Embryonic facial prominence (tissue), 1 donor: ENCODE measurements at regions not wholly inside any gene's neighbourhood (a gene's known extent, or its start where the extent isn't known, plus 50 kb on each side); places are given as distances from the start of the nearest gene placed in this dataset.
"Not testable (repeated sequence)": the region's sequence is repeated elsewhere in the genome, so short reads cannot be mapped to it uniquely, and the experiment has no call there.

ENCODE experiments used
- DNase-seq: peaks from one replicate; pipeline ENCODE4 v3.0.0-alpha.2; 2016; ENCODE audit errors: extremely low spot score

- DNase-seq = no peak
These were observed 188.4 kb upstream of the API5 start for GRCh38 chr11:43123443-43123842.

- no peak for DNase-seq
These were observed 187.4 kb upstream of the API5 start for GRCh38 chr11:43124272-43124935.

GRCh38 chr11:43129329-43129728, 182.5 kb upstream of the API5 start:
- no peak for DNase-seq

DNA sequence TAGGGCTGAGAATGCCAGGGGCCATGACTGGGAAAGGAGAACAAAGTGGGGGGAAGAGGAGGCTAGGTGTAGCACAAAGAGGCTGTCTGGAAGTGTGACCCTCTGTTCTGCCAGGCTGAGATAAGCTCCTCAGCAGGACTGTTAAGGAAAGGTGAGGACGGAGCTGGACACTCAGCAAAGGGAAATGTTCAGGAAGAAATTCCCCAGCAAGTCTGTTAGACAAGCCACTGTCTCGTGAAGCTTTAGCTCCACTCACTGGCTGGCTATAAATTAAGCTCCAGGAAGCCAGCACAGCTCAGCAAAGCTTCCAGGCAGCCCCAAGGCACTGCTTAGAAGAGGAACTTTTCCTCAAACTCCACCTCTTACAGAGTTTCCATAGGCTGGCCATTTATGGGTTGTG, 181.2 kb upstream of the API5 start:
- no peak for DNase-seq

DNA sequence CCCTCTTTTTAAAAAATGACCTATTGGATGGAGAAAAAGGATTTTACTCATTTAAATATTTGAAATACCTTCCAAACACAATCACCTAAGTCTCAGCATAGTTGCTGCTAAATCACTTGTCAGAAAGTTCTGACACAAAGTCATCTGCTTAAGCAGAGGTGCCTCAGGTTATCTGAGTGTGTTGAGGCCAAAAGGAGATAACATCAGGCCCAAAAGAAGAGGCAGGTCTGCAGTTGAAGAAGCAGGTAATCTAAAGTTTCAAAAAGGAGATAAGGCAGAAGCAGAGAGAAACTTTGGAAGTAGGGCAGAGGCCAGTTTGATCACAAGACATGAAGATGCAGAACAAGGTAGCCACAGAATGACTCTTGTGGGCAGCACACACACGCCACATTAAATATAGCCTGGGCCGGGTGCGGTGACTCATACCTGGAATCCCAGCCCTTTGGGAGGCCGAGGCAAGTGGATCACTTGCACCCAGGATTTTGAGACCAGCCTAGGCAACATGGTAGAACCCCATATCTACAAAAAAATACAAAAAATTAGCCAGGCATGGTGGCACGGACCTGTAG, 175.7 kb upstream of the API5 start:
- DNase-seq = no peak

DNA sequence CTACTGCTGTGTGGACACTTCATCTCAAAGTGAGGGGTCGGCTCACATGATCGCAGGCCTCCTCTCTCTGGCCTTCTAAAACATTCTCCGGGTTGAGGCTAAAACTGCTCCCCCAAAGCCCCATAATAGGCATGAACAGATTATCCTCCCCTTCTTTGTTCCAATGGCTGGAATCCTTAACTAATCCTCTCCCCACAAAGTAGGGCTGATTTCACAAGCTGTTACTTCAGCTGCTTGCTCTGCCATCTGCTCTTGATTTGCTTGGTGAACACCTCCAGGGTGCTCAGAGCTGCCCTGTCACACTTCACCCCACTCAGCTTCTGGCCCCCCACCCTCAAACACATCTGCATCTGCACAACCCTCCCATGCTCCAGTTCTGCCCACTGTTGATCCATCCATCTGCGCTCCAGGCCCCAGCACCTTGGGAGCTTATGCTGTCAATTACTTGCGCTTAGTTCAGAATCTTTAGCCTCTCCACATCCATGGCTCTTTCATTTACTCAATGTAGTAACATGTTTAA, 173.1 kb upstream of the API5 start:
- DNase-seq = no peak

- DNase-seq = no peak
These were observed 166.1 kb upstream of the API5 start for GRCh38 chr11:43145653-43146052.

- DNase-seq = no peak
These were observed 161.1 kb upstream of the API5 start for GRCh38 chr11:43150697-43151096.

DNA sequence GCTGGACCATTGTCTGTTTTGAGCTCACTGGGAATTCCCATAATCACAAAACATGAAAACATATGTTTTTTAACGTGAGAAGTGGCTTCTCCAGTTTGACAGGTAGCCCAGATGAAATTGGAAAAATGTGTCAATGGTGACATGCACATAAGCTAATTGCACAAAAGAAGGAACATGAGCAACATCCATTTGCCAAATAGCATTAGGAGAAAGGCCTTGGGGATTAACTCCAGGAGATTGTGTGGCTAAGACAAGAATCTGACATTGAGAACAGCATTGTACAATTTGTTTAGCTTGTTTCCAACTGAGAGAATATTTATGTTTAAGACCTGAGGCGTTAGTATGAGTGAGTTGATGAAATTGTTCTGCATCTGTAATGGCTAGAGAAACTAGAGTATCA, 147.0 kb upstream of the API5 start:
- no peak for DNase-seq

GRCh38 chr11:43165393-43165792, 146.4 kb upstream of the API5 start:
- not testable (repeated sequence) for DNase-seq

- DNase-seq = not testable (repeated sequence)
These were observed 143.6 kb upstream of the API5 start for GRCh38 chr11:43168241-43168640.

GRCh38 chr11:43172477-43172876, 139.3 kb upstream of the API5 start:
- DNase-seq = no peak

DNA sequence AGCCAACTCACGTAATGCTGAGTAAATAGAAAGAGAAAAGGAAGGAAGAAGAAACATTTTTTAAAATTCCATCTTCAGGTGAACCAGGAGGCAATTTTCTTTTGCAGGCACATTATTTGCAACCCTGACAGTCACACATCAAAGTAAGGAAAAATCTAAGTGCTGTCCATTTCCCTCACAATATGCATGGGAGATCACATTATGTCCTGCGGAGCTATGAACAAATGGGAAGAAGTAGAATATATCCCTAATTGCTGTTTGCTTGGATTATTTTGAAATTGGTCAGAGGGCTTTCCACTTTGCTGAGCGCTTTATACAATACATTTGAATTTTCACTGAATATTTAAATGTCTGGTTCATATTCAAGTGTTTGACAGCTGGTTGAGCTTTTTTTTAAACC, 133.8 kb upstream of the API5 start:
- no peak for DNase-seq

- DNase-seq = not testable (repeated sequence)
These were observed 117.3 kb upstream of the API5 start for GRCh38 chr11:43194459-43194858.

- no peak for DNase-seq
These were observed 114.4 kb upstream of the API5 start for GRCh38 chr11:43197379-43197778.

GRCh38 chr11:43200031-43200430, 111.8 kb upstream of the API5 start:
- no peak for DNase-seq

DNA sequence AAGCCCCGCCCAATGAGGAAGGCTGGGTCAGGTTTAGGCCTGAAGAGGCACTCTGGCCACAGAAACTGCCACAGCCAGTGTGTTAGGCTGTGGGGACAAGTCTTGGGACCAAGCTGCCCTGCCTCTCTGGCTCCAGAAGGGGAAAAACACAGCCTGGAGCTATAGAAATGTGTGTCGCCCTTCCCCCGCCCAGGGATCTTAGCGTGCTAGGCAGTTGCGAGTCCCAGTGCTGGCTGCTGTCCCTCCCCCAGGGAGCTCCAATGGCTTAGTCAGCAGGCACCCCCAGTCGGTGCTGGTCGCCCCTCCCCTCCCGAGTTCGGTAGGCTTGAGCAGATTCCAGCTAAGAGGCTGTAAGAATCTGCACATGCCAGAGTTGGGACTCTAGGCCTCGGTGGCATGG, 99.5 kb upstream of the API5 start:
- no peak for DNase-seq

GRCh38 chr11:43214471-43214870, 97.3 kb upstream of the API5 start:
- no peak for DNase-seq

DNA sequence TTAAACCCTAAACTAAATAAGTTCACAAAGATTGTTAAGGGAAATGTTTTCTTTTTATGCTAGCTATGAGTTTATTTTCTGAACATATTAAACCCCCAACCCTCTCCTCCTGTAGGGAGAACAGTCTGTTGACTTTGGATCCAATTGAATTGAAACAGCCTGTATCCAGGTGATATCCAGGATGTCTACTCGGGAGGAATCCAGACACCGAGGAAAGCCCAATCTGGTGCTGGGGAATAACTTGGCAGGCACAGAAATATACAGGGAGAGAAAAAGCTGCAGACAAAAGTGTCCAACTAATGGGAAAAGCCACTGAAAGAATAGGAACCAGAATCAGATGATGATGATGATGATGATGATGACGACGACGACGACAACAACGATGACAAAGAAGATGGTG, 93.9 kb upstream of the API5 start:
- DNase-seq = no peak

DNA sequence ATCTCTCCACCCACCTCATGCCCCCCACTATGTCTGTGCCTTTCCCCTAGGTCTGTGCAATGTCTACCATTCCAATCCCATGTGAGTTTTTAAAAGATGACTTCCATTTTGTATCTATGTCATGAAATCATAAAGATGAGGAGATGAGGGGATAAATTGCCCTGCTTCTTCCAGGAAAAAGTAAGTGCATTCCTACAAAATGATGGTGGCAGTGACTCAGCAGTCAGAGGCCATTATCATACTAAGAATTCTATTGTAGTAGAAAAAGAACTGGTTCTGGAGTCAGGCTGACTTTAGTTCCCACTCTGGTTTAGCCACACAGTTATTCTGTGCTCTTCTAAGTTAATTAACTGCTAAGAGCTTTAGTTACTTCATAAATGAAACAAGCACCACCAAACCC, 89.6 kb upstream of the API5 start:
- no peak for DNase-seq

GRCh38 chr11:43223026-43223425, 88.8 kb upstream of the API5 start:
- DNase-seq = no peak

- DNase-seq = no peak
These were observed 76.9 kb upstream of the API5 start for GRCh38 chr11:43234881-43235280.

GRCh38 chr11:43238341-43238740, 73.5 kb upstream of the API5 start:
- DNase-seq = no peak

DNA sequence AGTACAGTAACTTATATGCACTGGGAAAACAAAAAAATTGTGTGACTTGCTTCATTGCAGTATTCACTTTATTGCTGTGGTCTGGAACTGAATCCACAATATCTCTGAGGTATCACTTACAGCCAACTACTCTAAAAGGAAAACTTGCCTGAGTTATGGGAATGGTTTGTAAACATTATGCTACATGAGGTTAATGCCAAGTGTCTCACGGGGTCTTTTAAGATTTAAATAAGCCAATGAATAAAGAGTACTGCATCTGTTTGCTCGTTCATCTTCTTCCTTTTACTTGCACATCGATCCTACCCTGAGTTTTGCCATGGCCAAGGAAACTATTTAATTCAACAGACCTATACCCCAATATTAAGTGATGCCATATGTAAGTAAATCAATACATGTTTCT, 72.0 kb upstream of the API5 start:
- DNase-seq = no peak
